IMR-90 (cell line): ENCODE measurements at regions not wholly inside any gene's neighbourhood (a gene's known extent, or its start where the extent isn't known, plus 50 kb on each side); places are given as distances from the start of the nearest gene placed in this dataset.

Source experiments
- ATAC-seq: fragments of 200-7000 bp; cut with Tn5 transposase; 2 replicates; pipeline ENCODE4 v1.9.1; 2020; ENCODE audit warnings: low read depth, mild to moderate bottlenecking, moderate library complexity
- BruUV-seq: library from RNA; stranded (reverse); fragments of 400-500 nt; replicated peaks from 2 replicates; lab custom pipeline; 2021; lab: Mats Ljungman, UMichigan
- CTCF ChIA-PET: fragments of 300-600 bp; formaldehyde crosslinking; extraction: SDS; loops from one replicate; lab custom pipeline; 2021; ENCODE audit warnings: antibody characterized with exemption; lab: Yijun Ruan, JAX
- POLR2A ChIA-PET: fragments of 300-600 bp; sonication (Branson Sonifier 250); formaldehyde crosslinking; loops from one replicate; lab custom pipeline; 2022; ENCODE audit warnings: antibody characterized with exemption; ENCODE audit not compliant: unreplicated experiment; lab: Charles Lee
- DNase-seq: peaks from one replicate; pipeline ENCODE4 v3.0.0; 2013
- H2AFZ ChIP-seq: replicated peaks from 2 replicates; pipeline ENCODE3; 2013; ENCODE audit warnings: low read length, mild to moderate bottlenecking; ENCODE audit not compliant: poor library complexity
- H2AK5ac ChIP-seq: 2 replicates; pipeline ENCODE4 v1.6.1; 2013; ENCODE audit warnings: low read depth, low read length, inconsistent platforms
- H2AK9ac ChIP-seq: replicated peaks from 2 replicates; pipeline ENCODE3; 2013; ENCODE audit warnings: mild to moderate bottlenecking, low read depth, low read length, moderate library complexity; ENCODE audit not compliant: poor library complexity
- H2BK120ac ChIP-seq: 2 replicates; pipeline ENCODE4 v1.6.1; 2013; ENCODE audit warnings: low read depth, low read length, inconsistent platforms
- H2BK15ac ChIP-seq: 3 replicates; pipeline ENCODE4 v1.6.1; 2013; ENCODE audit warnings: low read depth, low read length, inconsistent platforms
- H2BK20ac ChIP-seq: 2 replicates; pipeline ENCODE4 v1.6.1; 2013; ENCODE audit warnings: low read depth, mild to moderate bottlenecking, inconsistent platforms, low read length, moderate library complexity
- H2BK5ac ChIP-seq: 2 replicates; pipeline ENCODE4 v1.6.1; 2013; ENCODE audit warnings: mild to moderate bottlenecking, low read depth, low read length, inconsistent platforms; ENCODE audit not compliant: poor library complexity, severe bottlenecking
- H3K14ac ChIP-seq: replicated peaks from 2 replicates; pipeline ENCODE4 v1.6.1; 2013; ENCODE audit warnings: low read depth, low read length, inconsistent platforms
- H3K18ac ChIP-seq: 2 replicates; pipeline ENCODE4 v1.6.1; 2013; ENCODE audit warnings: low read depth, low read length, control low read depth
- H3K23ac ChIP-seq: 2 replicates; pipeline ENCODE4 v1.6.1; 2013; ENCODE audit warnings: low read depth, low read length, inconsistent platforms
- H3K27ac ChIP-seq: 2 replicates; pipeline ENCODE4 v1.5.1; 2013; ENCODE audit warnings: mild to moderate bottlenecking, control low read depth, low read length; ENCODE audit not compliant: insufficient read depth
- H3K27me3 ChIP-seq: 2 replicates; pipeline ENCODE4 v1.6.1; 2013; ENCODE audit warnings: low read length; ENCODE audit not compliant: control insufficient read depth, insufficient read depth
- H3K36me3 ChIP-seq: 2 replicates; pipeline ENCODE4 v1.6.1; 2013; ENCODE audit warnings: low read length, mixed read lengths; ENCODE audit not compliant: control insufficient read depth, insufficient read depth
- H3K4ac ChIP-seq: 2 replicates; pipeline ENCODE4 v1.6.1; 2013; ENCODE audit warnings: low read depth, low read length, inconsistent platforms
- H3K4me1 ChIP-seq: 2 replicates; pipeline ENCODE4 v1.6.1; 2013; ENCODE audit warnings: low read length, mixed read lengths; ENCODE audit not compliant: control insufficient read depth, insufficient read depth
- H3K4me2 ChIP-seq: 2 replicates; pipeline ENCODE4 v1.6.1; 2013; ENCODE audit warnings: low read depth, mild to moderate bottlenecking, control low read depth, low read length, moderate library complexity
- H3K4me3 ChIP-seq: 2 replicates; pipeline ENCODE4 v1.5.1; 2013; ENCODE audit warnings: low read depth, mild to moderate bottlenecking, control low read depth, low read length, moderate library complexity; ENCODE audit not compliant: insufficient read depth
- H3K56ac ChIP-seq: 2 replicates; pipeline ENCODE4 v1.6.1; 2013; ENCODE audit warnings: low read length, inconsistent platforms; ENCODE audit not compliant: insufficient read depth; ENCODE audit errors: extremely low read depth
- H3K79me1 ChIP-seq, 2 experiments: 2 replicates each; pipeline ENCODE4 v1.6.1; 2013; ENCODE audit warnings: low read length in 2 of 2, inconsistent platforms in 1 of 2, low read depth in 1 of 2
- H3K9ac ChIP-seq: 2 replicates; pipeline ENCODE4 v1.6.1; 2013; ENCODE audit warnings: low read depth, low read length, control low read depth
- H3K9me1 ChIP-seq: 2 replicates; pipeline ENCODE4 v1.6.1; 2013; ENCODE audit warnings: low read length, inconsistent platforms; ENCODE audit not compliant: insufficient read depth
- H3K9me3 ChIP-seq: 2 replicates; pipeline ENCODE4 v1.6.1; 2013; ENCODE audit warnings: low read length; ENCODE audit not compliant: control insufficient read depth, insufficient read depth
- H4K20me1 ChIP-seq: 2 replicates; pipeline ENCODE4 v1.6.1; 2013; ENCODE audit warnings: low read length, inconsistent platforms; ENCODE audit not compliant: insufficient read depth
- H4K5ac ChIP-seq: 2 replicates; pipeline ENCODE4 v1.6.1; 2013; ENCODE audit warnings: mild to moderate bottlenecking, low read depth, low read length, control low read depth
- H4K8ac ChIP-seq, 2 experiments: 2 replicates each; pipeline ENCODE4 v1.6.1; 2013; ENCODE audit warnings: low read depth in 2 of 2, low read length in 2 of 2, control low read depth in 1 of 2, inconsistent platforms in 1 of 2
- H4K91ac ChIP-seq: 2 replicates; pipeline ENCODE4 v1.6.1; 2013; ENCODE audit warnings: low read depth, low read length, inconsistent platforms; ENCODE audit not compliant: insufficient read depth
- CEBPB ChIP-seq: IDR thresholded peaks from 2 replicates; pipeline ENCODE4 v1.6.1; 2012; ENCODE audit warnings: low read depth, low read length, improper control_type of control experiment
- ELK1 ChIP-seq: fragments of 150-350 bp; IDR thresholded peaks from 2 replicates; pipeline ENCODE4 v1.6.1; 2016; ENCODE audit warnings: low read depth, mild to moderate bottlenecking, low read length, moderate library complexity, borderline replicate concordance
- MAFK ChIP-seq: IDR thresholded peaks from 2 replicates; pipeline ENCODE4 v1.6.1; 2012; ENCODE audit warnings: low read depth, low read length, improper control_type of control experiment
- MAZ ChIP-seq: IDR thresholded peaks from 2 replicates; pipeline ENCODE4 v1.6.1; 2012; ENCODE audit warnings: low read depth, mild to moderate bottlenecking, low read length, improper control_type of control experiment, moderate library complexity, borderline replicate concordance
- MXI1 ChIP-seq: IDR thresholded peaks from 2 replicates; pipeline ENCODE4 v1.6.1; 2012; ENCODE audit warnings: low read depth, mild to moderate bottlenecking, low read length, moderate library complexity, borderline replicate concordance
- POLR2A ChIP-seq: IDR thresholded peaks from 2 replicates; pipeline ENCODE4 v1.6.1; 2012; ENCODE audit warnings: mild to moderate bottlenecking, low read depth, low read length
- RAD21 ChIP-seq: IDR thresholded peaks from 2 replicates; pipeline ENCODE4 v1.6.1; 2012; ENCODE audit warnings: low read length, improper control_type of control experiment
- RFX5 ChIP-seq: IDR thresholded peaks from 2 replicates; pipeline ENCODE4 v1.8.0; 2012; ENCODE audit warnings: low read depth, mild to moderate bottlenecking, low read length, moderate library complexity
- WGBS, 2 experiments: methylation state at CpG; one replicate each; pipeline versions ENCODE4 v1.1.5 to v1.1.7; 2013; ENCODE audit warnings: missing lambda C conversion rate in 2 of 2; ENCODE audit not compliant: insufficient read length in 1 of 2; ENCODE audit errors: extremely low coverage in 2 of 2; 5-methylcytosine and 5-hydroxymethylcytosine counted together
- dilution Hi-C: fragments of 300-500 bp; cut with HindIII; formaldehyde crosslinking; loops from one replicate; pipeline ENCODE4 v1.14.3; 2018; ENCODE audit warnings: low sequenced_read_pairs; ENCODE audit not compliant: unreplicated experiment
- in situ Hi-C: fragments of 300-500 bp; cut with MboI; formaldehyde crosslinking; loops from 3 replicates; pipeline ENCODE4 v1.14.3; 2019; ENCODE audit warnings: low sequenced_read_pairs, inconsistent platforms, mixed read lengths
- intact Hi-C: fragments of 100-400 bp; cut with micrococcal nuclease; formaldehyde crosslinking; loops from 2 replicates; pipeline ENCODE4 v1.10.0; 2022
- TF ChIP-seq, protein P1 (sequence below): fragments of 150-350 bp; IDR thresholded peaks from 2 replicates; pipeline ENCODE4 v1.6.1; 2017; ENCODE audit warnings: mild to moderate bottlenecking, antibody characterized with exemption, low read length, low read depth
- TF ChIP-seq, protein P2 (sequence below): conservative IDR thresholded peaks from 2 replicates; pipeline ENCODE4 v1.5.1; 2012; ENCODE audit warnings: mild to moderate bottlenecking, low read depth, low read length, improper control_type of control experiment

DNA sequence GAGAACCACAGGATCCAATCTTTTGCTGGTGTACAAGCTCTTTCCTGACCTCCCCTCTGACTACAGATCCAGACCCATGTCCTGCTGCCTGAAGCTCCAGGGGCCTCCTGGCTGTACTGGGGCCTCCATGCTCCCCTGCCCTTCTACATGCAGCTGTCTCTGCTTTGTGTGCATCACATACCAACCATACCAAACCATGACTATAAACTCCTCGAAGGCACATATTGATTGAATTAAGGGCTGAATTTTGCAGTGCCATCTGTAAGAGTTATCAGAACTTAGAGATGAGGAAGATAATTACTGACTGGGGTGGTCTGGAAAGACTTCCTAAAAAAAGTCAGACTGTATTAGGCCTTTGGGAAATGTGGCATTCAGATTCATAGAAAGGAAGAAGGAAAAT is 139.9 kb upstream of the CXCR4 start:
- in situ Hi-C loops: no loop called here
- intact Hi-C loops: no loop called here
- Histone ChIP-seq H4K5ac (no peak overlapping the region), H3K9me3 (no peaks in the 10 kb centered on the region), H2BK5ac (no peak overlapping the region), H2AK9ac (no peak overlapping the region), H3K9me1 (no peaks in the 10 kb centered on the region), H3K27me3 (no peaks in the 10 kb centered on the region), H3K4me1 (no peaks in the 10 kb centered on the region), H3K27ac (no peak overlapping the region), H2BK15ac (no peak overlapping the region), H3K14ac (no peak overlapping the region), H3K9ac (no peak overlapping the region), H4K91ac (no peak overlapping the region), H2AFZ (no peak overlapping the region), H3K56ac (no peak overlapping the region), H3K23ac (no peak overlapping the region), H3K18ac (no peak overlapping the region), H2BK120ac (no peak overlapping the region), H3K36me3 (no peaks in the 10 kb centered on the region), H2AK5ac (no peak overlapping the region), H3K4me3 (no peak overlapping the region), H3K4ac (no peak overlapping the region), H2BK20ac (no peak overlapping the region), H3K4me2 (no peak overlapping the region), H4K20me1 (no peaks in the 10 kb centered on the region), H3K79me1 (no peaks in the 10 kb centered on the region), H4K8ac (no peak overlapping the region)
- BruUV-seq: no TSS peak
- POLR2A ChIA-PET: no interaction called here
- ATAC-seq: no peak
- TF ChIP-seq CEBPB: no peak
- no peak for TF ChIP-seq RAD21
- TF ChIP-seq ELK1: no peak
- TF ChIP-seq, protein P1, sequence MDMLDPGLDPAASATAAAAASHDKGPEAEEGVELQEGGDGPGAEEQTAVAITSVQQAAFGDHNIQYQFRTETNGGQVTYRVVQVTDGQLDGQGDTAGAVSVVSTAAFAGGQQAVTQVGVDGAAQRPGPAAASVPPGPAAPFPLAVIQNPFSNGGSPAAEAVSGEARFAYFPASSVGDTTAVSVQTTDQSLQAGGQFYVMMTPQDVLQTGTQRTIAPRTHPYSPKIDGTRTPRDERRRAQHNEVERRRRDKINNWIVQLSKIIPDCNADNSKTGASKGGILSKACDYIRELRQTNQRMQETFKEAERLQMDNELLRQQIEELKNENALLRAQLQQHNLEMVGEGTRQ: no peak
- TF ChIP-seq, protein P2, sequence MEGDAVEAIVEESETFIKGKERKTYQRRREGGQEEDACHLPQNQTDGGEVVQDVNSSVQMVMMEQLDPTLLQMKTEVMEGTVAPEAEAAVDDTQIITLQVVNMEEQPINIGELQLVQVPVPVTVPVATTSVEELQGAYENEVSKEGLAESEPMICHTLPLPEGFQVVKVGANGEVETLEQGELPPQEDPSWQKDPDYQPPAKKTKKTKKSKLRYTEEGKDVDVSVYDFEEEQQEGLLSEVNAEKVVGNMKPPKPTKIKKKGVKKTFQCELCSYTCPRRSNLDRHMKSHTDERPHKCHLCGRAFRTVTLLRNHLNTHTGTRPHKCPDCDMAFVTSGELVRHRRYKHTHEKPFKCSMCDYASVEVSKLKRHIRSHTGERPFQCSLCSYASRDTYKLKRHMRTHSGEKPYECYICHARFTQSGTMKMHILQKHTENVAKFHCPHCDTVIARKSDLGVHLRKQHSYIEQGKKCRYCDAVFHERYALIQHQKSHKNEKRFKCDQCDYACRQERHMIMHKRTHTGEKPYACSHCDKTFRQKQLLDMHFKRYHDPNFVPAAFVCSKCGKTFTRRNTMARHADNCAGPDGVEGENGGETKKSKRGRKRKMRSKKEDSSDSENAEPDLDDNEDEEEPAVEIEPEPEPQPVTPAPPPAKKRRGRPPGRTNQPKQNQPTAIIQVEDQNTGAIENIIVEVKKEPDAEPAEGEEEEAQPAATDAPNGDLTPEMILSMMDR: no peak
- TF ChIP-seq MXI1: no peak
- no peak for TF ChIP-seq POLR2A
- no peak for TF ChIP-seq RFX5
- TF ChIP-seq MAZ: no peak
- no peak for TF ChIP-seq MAFK
- CTCF ChIA-PET: no interaction called here
- dilution Hi-C loops: no loop called here
- no peak for DNase-seq
- WGBS, 2 experiments: no CpG with 5 or more reads among the region's 1 CpG
